ENCODE measurements at regions not wholly inside any gene's neighbourhood (a gene's known extent, or its start where the extent isn't known, plus 50 kb on each side); places are given as distances from the start of the nearest gene placed in this dataset.

DNA sequence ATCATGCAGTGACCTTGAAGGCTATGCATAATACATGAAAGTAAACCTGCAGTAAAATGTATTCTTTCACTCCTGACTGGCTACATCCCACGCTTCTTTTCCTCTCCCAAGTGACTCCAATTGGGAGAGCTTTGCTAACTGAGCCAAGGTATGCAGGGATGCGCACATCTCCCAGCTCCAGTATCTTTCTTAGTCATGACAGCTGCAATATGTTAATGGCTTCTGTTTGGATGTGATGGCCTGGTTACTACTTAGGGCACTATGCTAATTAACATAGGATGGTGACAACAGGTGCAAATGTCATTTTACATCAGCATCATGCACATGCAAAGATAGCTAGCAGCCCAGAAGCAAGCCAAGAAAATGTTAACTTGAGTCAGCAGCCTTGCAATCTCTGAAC lies 134.7 kb downstream of the POU4F1 start:
- TF ChIP-seq, protein P1, sequence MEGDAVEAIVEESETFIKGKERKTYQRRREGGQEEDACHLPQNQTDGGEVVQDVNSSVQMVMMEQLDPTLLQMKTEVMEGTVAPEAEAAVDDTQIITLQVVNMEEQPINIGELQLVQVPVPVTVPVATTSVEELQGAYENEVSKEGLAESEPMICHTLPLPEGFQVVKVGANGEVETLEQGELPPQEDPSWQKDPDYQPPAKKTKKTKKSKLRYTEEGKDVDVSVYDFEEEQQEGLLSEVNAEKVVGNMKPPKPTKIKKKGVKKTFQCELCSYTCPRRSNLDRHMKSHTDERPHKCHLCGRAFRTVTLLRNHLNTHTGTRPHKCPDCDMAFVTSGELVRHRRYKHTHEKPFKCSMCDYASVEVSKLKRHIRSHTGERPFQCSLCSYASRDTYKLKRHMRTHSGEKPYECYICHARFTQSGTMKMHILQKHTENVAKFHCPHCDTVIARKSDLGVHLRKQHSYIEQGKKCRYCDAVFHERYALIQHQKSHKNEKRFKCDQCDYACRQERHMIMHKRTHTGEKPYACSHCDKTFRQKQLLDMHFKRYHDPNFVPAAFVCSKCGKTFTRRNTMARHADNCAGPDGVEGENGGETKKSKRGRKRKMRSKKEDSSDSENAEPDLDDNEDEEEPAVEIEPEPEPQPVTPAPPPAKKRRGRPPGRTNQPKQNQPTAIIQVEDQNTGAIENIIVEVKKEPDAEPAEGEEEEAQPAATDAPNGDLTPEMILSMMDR (conservative IDR thresholded peaks at IDR 0.05; ENCODE audit: low read depth, low read length): no peak
- TF ChIP-seq EZH2phosphoT487 (IDR thresholded peaks at IDR 0.05; ENCODE audit: borderline replicate concordance, low read length) (no peak), EZH2 (IDR thresholded peaks at IDR 0.05; ENCODE audit: low read length, unreplicated experiment) (no peak)
